Nephron (organoid): ENCODE measurements at regions not wholly inside any gene's neighbourhood (a gene's known extent, or its start where the extent isn't known, plus 50 kb on each side); places are given as distances from the start of the nearest gene placed in this dataset.
A peak's percentile ranks its signal among the peaks of the same experiment; 100 is the strongest.

ENCODE experiments used
- H3K27ac Mint-ChIP-seq, 3 experiments: 2 replicates each; pipeline ENCODE4 v1.8.0; 2020; ENCODE audit warnings: mixed read lengths in 3 of 3, mild to moderate bottlenecking in 2 of 3, moderate library complexity in 1 of 3
- H3K27me3 Mint-ChIP-seq: 2 replicates; pipeline ENCODE4 v1.8.0; 2021; ENCODE audit warnings: low read depth, mild to moderate bottlenecking, moderate library complexity, mixed read lengths
- H3K36me3 Mint-ChIP-seq: 2 replicates; pipeline ENCODE4 v1.8.0; 2020; ENCODE audit warnings: low read depth, mixed read lengths
- H3K4me1 Mint-ChIP-seq: 2 replicates; pipeline ENCODE4 v1.8.0; 2020; ENCODE audit warnings: mixed read lengths
- H3K4me3 Mint-ChIP-seq, 3 experiments: 2 replicates each; pipeline ENCODE4 v1.8.0; 2020; ENCODE audit warnings: mild to moderate bottlenecking in 3 of 3, mixed read lengths in 3 of 3, moderate library complexity in 2 of 3
- H3K9me3 Mint-ChIP-seq: 2 replicates; pipeline ENCODE4 v1.8.0; 2020; ENCODE audit warnings: mixed read lengths
- CTCF ChIP-seq, 3 experiments: fragments of 200-600 bp; sonication (generic); IDR thresholded peaks; one replicate each; pipeline ENCODE4 v1.5.0; 2021; ENCODE audit warnings: antibody characterized with exemption in 3 of 3; ENCODE audit not compliant: unreplicated experiment in 3 of 3

- H3K4me1 Mint-ChIP-seq: peaks cover 4% of the 10 kb centered on the region
- TF ChIP-seq CTCF (IDR thresholded peaks at IDR 0.05; ENCODE audit: unreplicated experiment in 3 of 3): no peak
Observed at GRCh38 chr3:66561367-66561766, 60.5 kb upstream of the LRIG1 start.

GRCh38 chr3:66565301-66565700 lies 64.5 kb upstream of the LRIG1 start:
- TF ChIP-seq CTCF (IDR thresholded peaks at IDR 0.05; ENCODE audit: unreplicated experiment in 3 of 3): no peak
- H3K27ac Mint-ChIP-seq: no peak overlapping the region
- peaks cover 5% of the 10 kb centered on the region for H3K9me3 Mint-ChIP-seq
- H3K36me3 Mint-ChIP-seq: peaks cover 2% of the 10 kb centered on the region
- H3K4me1 Mint-ChIP-seq: peaks cover 5% of the 10 kb centered on the region
- H3K27me3 Mint-ChIP-seq: no peaks in the 10 kb centered on the region
- H3K4me3 Mint-ChIP-seq: no peak overlapping the region

More at GRCh38 chr3:66561367-66561766, 60.5 kb upstream of the LRIG1 start:
- peaks cover 3% of the 10 kb centered on the region for H3K36me3 Mint-ChIP-seq
- H3K27ac Mint-ChIP-seq: no peak overlapping the region
- no peak overlapping the region for H3K4me3 Mint-ChIP-seq
- H3K27me3 Mint-ChIP-seq: no peaks in the 10 kb centered on the region
- H3K9me3 Mint-ChIP-seq: peaks cover 12% of the 10 kb centered on the region

DNA sequence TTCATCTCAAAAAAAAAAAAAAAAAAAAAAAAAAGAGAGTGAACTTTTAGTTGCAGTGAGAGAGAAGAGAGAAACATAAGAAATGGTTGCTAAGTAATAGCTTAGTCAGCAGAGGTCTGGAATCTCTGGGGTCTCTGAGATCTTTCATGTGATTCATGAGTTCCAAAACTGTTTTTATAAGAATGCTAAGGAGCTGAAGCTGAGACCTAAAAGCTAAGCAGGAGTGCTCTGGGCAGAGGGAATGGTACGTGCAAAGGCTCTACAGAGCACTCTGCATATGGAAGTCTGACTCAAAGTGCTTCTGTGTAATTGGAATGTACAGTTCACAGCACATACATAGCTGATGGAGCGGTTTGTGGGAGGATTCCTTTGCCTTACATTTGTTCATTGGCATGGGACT lies 66.3 kb upstream of the LRIG1 start:
- no peak for TF ChIP-seq CTCF (IDR thresholded peaks at IDR 0.05; ENCODE audit: unreplicated experiment in 3 of 3)
- Mint-ChIP-seq H3K4me3 (no peak overlapping the region), H3K27ac (peak overlapping the region; percentile 9 to 60 (median 52)), H3K36me3 (no peaks in the 10 kb centered on the region), H3K27me3 (no peaks in the 10 kb centered on the region), H3K4me1 (peaks cover 6% of the 10 kb centered on the region), H3K9me3 (no peaks in the 10 kb centered on the region)

DNA sequence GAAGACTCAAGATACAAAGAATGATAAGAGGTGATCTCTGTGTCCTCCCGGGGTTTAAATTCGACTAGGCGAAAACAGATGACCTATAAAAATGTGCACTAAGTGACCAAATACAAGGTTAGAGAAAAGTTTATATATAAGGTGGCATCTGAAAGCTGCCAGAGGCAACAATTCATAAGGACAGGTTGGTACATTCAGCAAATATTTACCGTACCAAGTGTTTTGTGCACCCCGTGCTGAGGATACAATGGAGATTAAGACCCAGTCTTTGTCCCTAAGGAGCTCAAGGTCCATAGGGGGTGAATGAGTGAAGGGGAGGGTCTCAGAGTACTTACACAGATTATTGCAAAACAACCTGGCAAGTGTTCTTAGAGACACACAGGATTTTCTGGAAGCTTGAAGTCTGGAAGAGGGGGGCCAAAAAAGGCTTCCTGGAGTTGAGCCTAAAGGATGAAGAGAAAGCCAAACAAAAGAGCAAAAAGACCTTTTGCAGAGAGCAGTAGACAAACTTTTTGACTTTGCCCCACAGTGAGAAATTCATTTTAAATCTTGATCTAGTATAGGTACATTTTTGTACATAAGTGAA lies 71.4 kb upstream of the LRIG1 start:
- Mint-ChIP-seq H3K4me3 (no peak overlapping the region), H3K27ac (peak overlapping the region in 2 of 3 experiments; percentile 21 to 39), H3K27me3 (no peaks in the 10 kb centered on the region), H3K36me3 (no peaks in the 10 kb centered on the region), H3K4me1 (peaks cover 21% of the 10 kb centered on the region), H3K9me3 (no peaks in the 10 kb centered on the region)
- TF ChIP-seq CTCF (IDR thresholded peaks at IDR 0.05; ENCODE audit: unreplicated experiment in 3 of 3): no peak

GRCh38 chr3:66572938-66573710 lies 72.3 kb upstream of the LRIG1 start:
- H3K36me3 Mint-ChIP-seq: no peaks in the 10 kb centered on the region
- H3K4me1 Mint-ChIP-seq: peaks cover 27% of the 10 kb centered on the region
- peak in 2 of 3 experiments; percentile 30 to 52 for TF ChIP-seq CTCF (IDR thresholded peaks at IDR 0.05; ENCODE audit: unreplicated experiment in 3 of 3)
- no peaks in the 10 kb centered on the region for H3K27me3 Mint-ChIP-seq
- peak overlapping the region in 1 of 3 experiments; percentile 67 for H3K27ac Mint-ChIP-seq
- no peak overlapping the region for H3K4me3 Mint-ChIP-seq
- no peaks in the 10 kb centered on the region for H3K9me3 Mint-ChIP-seq
